ENCODE measurements at regions not wholly inside any gene's neighbourhood (a gene's known extent, or its start where the extent isn't known, plus 50 kb on each side); places are given as distances from the start of the nearest gene placed in this dataset.
A peak's percentile ranks its signal among the peaks of the same experiment; 100 is the strongest.
"Not testable (repeated sequence)": the region's sequence is repeated elsewhere in the genome, so short reads cannot be mapped to it uniquely, and the experiment has no call there.

GRCh38 chr6:13874191-13874549, 50.6 kb upstream of the RNF182 start:
- 74 to 76% methylated on average over 8 of the region's 8 CpGs for WGBS, 2 donors
- Histone ChIP-seq H3K36me3 (ENCODE audit: low read depth, missing control alignments) (no peaks in the 10 kb centered on the region), H3K4me1 (peaks cover 9% of the 10 kb centered on the region), H3K27me3 (no peaks in the 10 kb centered on the region), H3K9me3 (no peaks in the 10 kb centered on the region), H3K4me3 (peak overlapping the region; percentile 27 to 52), H3K27ac (no peak overlapping the region)
- no peak for DNase-seq
- TF ChIP-seq CTCF (IDR thresholded peaks at IDR 0.05) (no peak), POLR2A (IDR thresholded peaks at IDR 0.05) (no peak)
- intact Hi-C loops (cut with DNase I; ENCODE audit: low total_unique reads) = no loop called here

GRCh38 chr6:13873288-13874190, 51.2 kb upstream of the RNF182 start:
- Histone ChIP-seq H3K27ac (no peak overlapping the region), H3K4me3 (peak overlapping the region; percentile 27 to 52), H3K9me3 (no peaks in the 10 kb centered on the region), H3K27me3 (no peaks in the 10 kb centered on the region), H3K4me1 (peaks cover 9% of the 10 kb centered on the region), H3K36me3 (ENCODE audit: low read depth, missing control alignments) (no peaks in the 10 kb centered on the region)
- 6 to 17% methylated on average over 15 to 49 of the region's 49 CpGs for WGBS, 2 donors
- intact Hi-C loops (cut with DNase I; ENCODE audit: low total_unique reads) = no loop called here
- TF ChIP-seq CTCF (IDR thresholded peaks at IDR 0.05) (peak; percentile 12 to 50 (median 35)), POLR2A (IDR thresholded peaks at IDR 0.05) (no peak)
- peak; percentile 54 for DNase-seq

- peak overlapping the region in 1 of 2 donors; percentile 23 for H3K4me3 ChIP-seq
- DNase-seq = no peak
- H3K27me3 ChIP-seq = no peaks in the 10 kb centered on the region
- intact Hi-C loops (cut with DNase I; ENCODE audit: low total_unique reads) = no loop called here
- H3K9me3 ChIP-seq = no peaks in the 10 kb centered on the region
- H3K27ac ChIP-seq = no peak overlapping the region
- no peak for TF ChIP-seq CTCF (IDR thresholded peaks at IDR 0.05)
- TF ChIP-seq POLR2A (IDR thresholded peaks at IDR 0.05) = no peak
- H3K36me3 ChIP-seq (ENCODE audit: low read depth, missing control alignments) = no peaks in the 10 kb centered on the region
- whole genome bisulfite sequencing, 2 donors = 46 to 77% methylated on average over 2 of the region's 2 CpGs
- H3K4me1 ChIP-seq = peaks cover 9% of the 10 kb centered on the region
Measured at GRCh38 chr6:13872681-13873080, 52.1 kb upstream of the RNF182 start.

- H3K9me3 ChIP-seq; H3K36me3 ChIP-seq (ENCODE audit: low read depth, missing control alignments); H3K27me3 ChIP-seq; H3K4me1 ChIP-seq; DNase-seq; intact Hi-C loops (cut with DNase I; ENCODE audit: low total_unique reads); H3K27ac ChIP-seq: not testable (repeated sequence)
- H3K4me3 ChIP-seq = peak overlapping the region in 1 of 2 donors; percentile 23
- 63 to 88% methylated on average over 5 to 23 of the region's 23 CpGs for WGBS, 2 donors
Measured at GRCh38 chr6:13872006-13872405, 52.7 kb upstream of the RNF182 start.

GRCh38 chr6:13870214-13870830, 54.4 kb upstream of the RNF182 start:
- TF ChIP-seq POLR2A (IDR thresholded peaks at IDR 0.05) (no peak), CTCF (IDR thresholded peaks at IDR 0.05) (no peak)
- no peak for DNase-seq
- Histone ChIP-seq H3K27ac (no peak overlapping the region), H3K36me3 (ENCODE audit: low read depth, missing control alignments) (no peaks in the 10 kb centered on the region), H3K9me3 (no peaks in the 10 kb centered on the region), H3K4me1 (peaks cover 9% of the 10 kb centered on the region), H3K27me3 (no peaks in the 10 kb centered on the region), H3K4me3 (no peak overlapping the region)
- WGBS, 2 donors = 61 to 67% methylated on average over 4 of the region's 4 CpGs
- intact Hi-C loops (cut with DNase I; ENCODE audit: low total_unique reads) = no loop called here
